IMR-90 (cell line): ENCODE measurements at regions not wholly inside any gene's neighbourhood (a gene's known extent, or its start where the extent isn't known, plus 50 kb on each side); places are given as distances from the start of the nearest gene placed in this dataset.

Source experiments
- ATAC-seq: fragments of 200-7000 bp; cut with Tn5 transposase; 2 replicates; pipeline ENCODE4 v1.9.1; 2020; ENCODE audit warnings: low read depth, mild to moderate bottlenecking, moderate library complexity
- BruUV-seq: library from RNA; stranded (reverse); fragments of 400-500 nt; replicated peaks from 2 replicates; lab custom pipeline; 2021; lab: Mats Ljungman, UMichigan
- CTCF ChIA-PET: fragments of 300-600 bp; formaldehyde crosslinking; extraction: SDS; loops from one replicate; lab custom pipeline; 2021; ENCODE audit warnings: antibody characterized with exemption; lab: Yijun Ruan, JAX
- POLR2A ChIA-PET: fragments of 300-600 bp; sonication (Branson Sonifier 250); formaldehyde crosslinking; loops from one replicate; lab custom pipeline; 2022; ENCODE audit warnings: antibody characterized with exemption; ENCODE audit not compliant: unreplicated experiment; lab: Charles Lee
- DNase-seq: peaks from one replicate; pipeline ENCODE4 v3.0.0; 2013
- H2AFZ ChIP-seq: replicated peaks from 2 replicates; pipeline ENCODE3; 2013; ENCODE audit warnings: low read length, mild to moderate bottlenecking; ENCODE audit not compliant: poor library complexity
- H2AK5ac ChIP-seq: 2 replicates; pipeline ENCODE4 v1.6.1; 2013; ENCODE audit warnings: low read depth, low read length, inconsistent platforms
- H2AK9ac ChIP-seq: replicated peaks from 2 replicates; pipeline ENCODE3; 2013; ENCODE audit warnings: mild to moderate bottlenecking, low read depth, low read length, moderate library complexity; ENCODE audit not compliant: poor library complexity
- H2BK120ac ChIP-seq: 2 replicates; pipeline ENCODE4 v1.6.1; 2013; ENCODE audit warnings: low read depth, low read length, inconsistent platforms
- H2BK15ac ChIP-seq: 3 replicates; pipeline ENCODE4 v1.6.1; 2013; ENCODE audit warnings: low read depth, low read length, inconsistent platforms
- H2BK20ac ChIP-seq: 2 replicates; pipeline ENCODE4 v1.6.1; 2013; ENCODE audit warnings: low read depth, mild to moderate bottlenecking, inconsistent platforms, low read length, moderate library complexity
- H2BK5ac ChIP-seq: 2 replicates; pipeline ENCODE4 v1.6.1; 2013; ENCODE audit warnings: mild to moderate bottlenecking, low read depth, low read length, inconsistent platforms; ENCODE audit not compliant: poor library complexity, severe bottlenecking
- H3K14ac ChIP-seq: replicated peaks from 2 replicates; pipeline ENCODE4 v1.6.1; 2013; ENCODE audit warnings: low read depth, low read length, inconsistent platforms
- H3K18ac ChIP-seq: 2 replicates; pipeline ENCODE4 v1.6.1; 2013; ENCODE audit warnings: low read depth, low read length, control low read depth
- H3K23ac ChIP-seq: 2 replicates; pipeline ENCODE4 v1.6.1; 2013; ENCODE audit warnings: low read depth, low read length, inconsistent platforms
- H3K27ac ChIP-seq: 2 replicates; pipeline ENCODE4 v1.5.1; 2013; ENCODE audit warnings: mild to moderate bottlenecking, control low read depth, low read length; ENCODE audit not compliant: insufficient read depth
- H3K27me3 ChIP-seq: 2 replicates; pipeline ENCODE4 v1.6.1; 2013; ENCODE audit warnings: low read length; ENCODE audit not compliant: control insufficient read depth, insufficient read depth
- H3K36me3 ChIP-seq: 2 replicates; pipeline ENCODE4 v1.6.1; 2013; ENCODE audit warnings: low read length, mixed read lengths; ENCODE audit not compliant: control insufficient read depth, insufficient read depth
- H3K4ac ChIP-seq: 2 replicates; pipeline ENCODE4 v1.6.1; 2013; ENCODE audit warnings: low read depth, low read length, inconsistent platforms
- H3K4me1 ChIP-seq: 2 replicates; pipeline ENCODE4 v1.6.1; 2013; ENCODE audit warnings: low read length, mixed read lengths; ENCODE audit not compliant: control insufficient read depth, insufficient read depth
- H3K4me2 ChIP-seq: 2 replicates; pipeline ENCODE4 v1.6.1; 2013; ENCODE audit warnings: low read depth, mild to moderate bottlenecking, control low read depth, low read length, moderate library complexity
- H3K4me3 ChIP-seq: 2 replicates; pipeline ENCODE4 v1.5.1; 2013; ENCODE audit warnings: low read depth, mild to moderate bottlenecking, control low read depth, low read length, moderate library complexity; ENCODE audit not compliant: insufficient read depth
- H3K56ac ChIP-seq: 2 replicates; pipeline ENCODE4 v1.6.1; 2013; ENCODE audit warnings: low read length, inconsistent platforms; ENCODE audit not compliant: insufficient read depth; ENCODE audit errors: extremely low read depth
- H3K79me1 ChIP-seq, 2 experiments: 2 replicates each; pipeline ENCODE4 v1.6.1; 2013; ENCODE audit warnings: low read length in 2 of 2, inconsistent platforms in 1 of 2, low read depth in 1 of 2
- H3K9ac ChIP-seq: 2 replicates; pipeline ENCODE4 v1.6.1; 2013; ENCODE audit warnings: low read depth, low read length, control low read depth
- H3K9me1 ChIP-seq: 2 replicates; pipeline ENCODE4 v1.6.1; 2013; ENCODE audit warnings: low read length, inconsistent platforms; ENCODE audit not compliant: insufficient read depth
- H3K9me3 ChIP-seq: 2 replicates; pipeline ENCODE4 v1.6.1; 2013; ENCODE audit warnings: low read length; ENCODE audit not compliant: control insufficient read depth, insufficient read depth
- H4K20me1 ChIP-seq: 2 replicates; pipeline ENCODE4 v1.6.1; 2013; ENCODE audit warnings: low read length, inconsistent platforms; ENCODE audit not compliant: insufficient read depth
- H4K5ac ChIP-seq: 2 replicates; pipeline ENCODE4 v1.6.1; 2013; ENCODE audit warnings: mild to moderate bottlenecking, low read depth, low read length, control low read depth
- H4K8ac ChIP-seq, 2 experiments: 2 replicates each; pipeline ENCODE4 v1.6.1; 2013; ENCODE audit warnings: low read depth in 2 of 2, low read length in 2 of 2, control low read depth in 1 of 2, inconsistent platforms in 1 of 2
- H4K91ac ChIP-seq: 2 replicates; pipeline ENCODE4 v1.6.1; 2013; ENCODE audit warnings: low read depth, low read length, inconsistent platforms; ENCODE audit not compliant: insufficient read depth
- BHLHE40 ChIP-seq: fragments of 150-350 bp; IDR thresholded peaks from 2 replicates; pipeline ENCODE4 v1.6.1; 2016; ENCODE audit warnings: mild to moderate bottlenecking, low read depth, low read length
- CHD1 ChIP-seq: IDR thresholded peaks from 2 replicates; pipeline ENCODE4 v1.6.1; 2012; ENCODE audit warnings: low read depth, low read length, improper control_type of control experiment
- MAFK ChIP-seq: IDR thresholded peaks from 2 replicates; pipeline ENCODE4 v1.6.1; 2012; ENCODE audit warnings: low read depth, low read length, improper control_type of control experiment
- MXI1 ChIP-seq: IDR thresholded peaks from 2 replicates; pipeline ENCODE4 v1.6.1; 2012; ENCODE audit warnings: low read depth, mild to moderate bottlenecking, low read length, moderate library complexity, borderline replicate concordance
- POLR2A ChIP-seq: IDR thresholded peaks from 2 replicates; pipeline ENCODE4 v1.6.1; 2012; ENCODE audit warnings: mild to moderate bottlenecking, low read depth, low read length
- RAD21 ChIP-seq: IDR thresholded peaks from 2 replicates; pipeline ENCODE4 v1.6.1; 2012; ENCODE audit warnings: low read length, improper control_type of control experiment
- RCOR1 ChIP-seq: IDR thresholded peaks from 2 replicates; pipeline ENCODE4 v1.6.1; 2012; ENCODE audit warnings: mild to moderate bottlenecking, low read length, improper control_type of control experiment; ENCODE audit not compliant: insufficient replicate concordance
- RFX5 ChIP-seq: IDR thresholded peaks from 2 replicates; pipeline ENCODE4 v1.8.0; 2012; ENCODE audit warnings: low read depth, mild to moderate bottlenecking, low read length, moderate library complexity
- WGBS, 2 experiments: methylation state at CpG; one replicate each; pipeline versions ENCODE4 v1.1.5 to v1.1.7; 2013; ENCODE audit warnings: missing lambda C conversion rate in 2 of 2; ENCODE audit not compliant: insufficient read length in 1 of 2; ENCODE audit errors: extremely low coverage in 2 of 2; 5-methylcytosine and 5-hydroxymethylcytosine counted together
- dilution Hi-C: fragments of 300-500 bp; cut with HindIII; formaldehyde crosslinking; loops from one replicate; pipeline ENCODE4 v1.14.3; 2018; ENCODE audit warnings: low sequenced_read_pairs; ENCODE audit not compliant: unreplicated experiment
- in situ Hi-C: fragments of 300-500 bp; cut with MboI; formaldehyde crosslinking; loops from 3 replicates; pipeline ENCODE4 v1.14.3; 2019; ENCODE audit warnings: low sequenced_read_pairs, inconsistent platforms, mixed read lengths
- intact Hi-C: fragments of 100-400 bp; cut with micrococcal nuclease; formaldehyde crosslinking; loops from 2 replicates; pipeline ENCODE4 v1.10.0; 2022

DNA sequence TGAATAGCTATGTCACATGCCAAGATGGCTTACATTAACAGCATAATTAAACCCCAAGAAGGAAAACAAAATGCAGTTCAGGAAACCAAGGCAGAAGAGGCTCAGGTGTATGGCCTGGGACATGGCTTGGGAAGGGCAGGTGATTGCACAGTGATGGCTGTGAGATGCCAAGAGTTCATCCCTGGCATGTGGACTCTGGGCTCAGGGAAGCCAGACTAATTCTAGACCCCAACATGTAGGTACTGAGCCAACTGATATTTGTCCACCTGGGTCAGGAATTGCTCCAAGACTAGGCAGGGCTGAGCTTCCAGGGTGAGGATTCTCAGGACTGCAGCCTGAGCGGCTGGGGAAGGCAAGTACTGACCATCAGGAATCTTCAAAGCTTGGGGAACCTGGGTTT, 218.4 kb upstream of the PIK3R1 start:
- no peak overlapping the region for H2AFZ ChIP-seq
- no peaks in the 10 kb centered on the region for H3K27me3 ChIP-seq
- H3K4me2 ChIP-seq = no peak overlapping the region
- no peak overlapping the region for H2BK20ac ChIP-seq
- no peak overlapping the region for H4K91ac ChIP-seq
- H2AK9ac ChIP-seq = no peak overlapping the region
- TF ChIP-seq RCOR1 (no peak), MXI1 (no peak), RFX5 (no peak), MAFK (no peak), POLR2A (no peak), RAD21 (no peak), BHLHE40 (no peak), CHD1 (no peak)
- H3K79me1 ChIP-seq = no peaks in the 10 kb centered on the region
- no peaks in the 10 kb centered on the region for H3K9me3 ChIP-seq
- H2BK15ac ChIP-seq = no peak overlapping the region
- no peaks in the 10 kb centered on the region for H3K36me3 ChIP-seq
- H3K4me3 ChIP-seq = no peak overlapping the region
- H2AK5ac ChIP-seq = no peak overlapping the region
- no peaks in the 10 kb centered on the region for H4K20me1 ChIP-seq
- H3K4me1 ChIP-seq = peaks cover 2% of the 10 kb centered on the region; the same call in 1 of the 2 replicates
- WGBS, 2 experiments = no CpG with 5 or more reads among the region's 1 CpG
- ATAC-seq (no peak), DNase-seq (no peak)
- POLR2A ChIA-PET = no interaction called here
- H4K8ac ChIP-seq = no peak overlapping the region
- no peak overlapping the region for H3K14ac ChIP-seq
- in situ Hi-C loops = no loop called here
- intact Hi-C loops = no loop called here
- H2BK5ac ChIP-seq = no peak overlapping the region
- H3K4ac ChIP-seq = no peak overlapping the region
- CTCF ChIA-PET = no interaction called here
- BruUV-seq = no TSS peak
- no peak overlapping the region for H3K9ac ChIP-seq
- H3K9me1 ChIP-seq = peaks cover 7% of the 10 kb centered on the region; the same call in 1 of the 2 replicates
- H3K27ac ChIP-seq = no peak overlapping the region
- H3K23ac ChIP-seq = no peak overlapping the region
- no peak overlapping the region for H2BK120ac ChIP-seq
- no peak overlapping the region for H3K56ac ChIP-seq
- no peak overlapping the region for H4K5ac ChIP-seq
- H3K18ac ChIP-seq = no peak overlapping the region
- dilution Hi-C loops = no loop called here
